ENCODE measurements at regions not wholly inside any gene's neighbourhood (a gene's known extent, or its start where the extent isn't known, plus 50 kb on each side); places are given as distances from the start of the nearest gene placed in this dataset.

DNA sequence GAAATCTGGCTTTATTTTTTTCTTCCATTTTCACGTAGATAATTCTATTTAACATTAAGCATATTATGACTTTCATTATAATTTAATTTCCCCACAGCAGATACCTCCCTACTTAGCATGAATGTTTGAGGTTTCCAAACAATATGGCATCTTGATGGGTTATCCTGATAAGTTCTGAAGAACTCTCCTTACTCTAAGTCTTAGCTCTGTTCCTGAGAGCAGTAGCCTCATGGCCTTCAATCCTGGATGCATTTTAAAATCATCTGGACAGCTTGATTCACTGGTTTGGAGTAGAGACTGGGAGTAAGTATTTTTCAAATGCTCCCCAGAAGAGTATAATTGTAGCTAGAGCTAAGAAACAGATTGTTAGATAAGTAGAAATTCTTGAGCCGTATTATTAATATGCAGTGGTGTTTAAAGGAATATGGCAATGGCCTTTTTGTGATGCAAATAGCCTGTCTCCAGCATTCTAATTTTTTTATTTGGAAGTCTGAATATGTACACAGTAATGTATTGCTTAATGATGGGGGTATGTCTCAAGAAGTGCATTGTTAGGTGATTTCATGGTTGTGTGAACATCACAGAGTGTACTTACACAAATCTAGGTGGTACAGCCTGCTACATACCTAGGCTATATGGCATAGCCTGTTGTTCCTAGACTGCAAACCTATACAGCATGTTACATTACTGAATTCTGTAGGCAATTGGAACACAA lies 110.5 kb upstream of the EEF1E1 start:
- no peak for DNase-seq

DNA sequence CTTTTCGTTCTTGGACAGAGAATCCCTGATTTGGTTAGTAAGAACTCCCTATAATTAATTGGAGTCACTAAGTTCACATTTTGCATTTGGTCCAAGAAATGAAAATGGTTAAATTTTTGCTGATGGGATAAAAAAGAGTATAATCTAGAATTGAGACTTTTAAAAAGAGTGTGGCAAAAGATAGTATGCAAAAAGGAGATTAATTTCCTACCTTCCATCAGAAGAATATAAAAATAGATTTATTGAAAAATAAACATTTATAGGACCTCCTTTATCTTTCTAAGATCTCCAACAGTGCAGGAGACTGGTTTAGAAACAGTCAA lies 105.5 kb upstream of the EEF1E1 start:
- no peak for DNase-seq

DNA sequence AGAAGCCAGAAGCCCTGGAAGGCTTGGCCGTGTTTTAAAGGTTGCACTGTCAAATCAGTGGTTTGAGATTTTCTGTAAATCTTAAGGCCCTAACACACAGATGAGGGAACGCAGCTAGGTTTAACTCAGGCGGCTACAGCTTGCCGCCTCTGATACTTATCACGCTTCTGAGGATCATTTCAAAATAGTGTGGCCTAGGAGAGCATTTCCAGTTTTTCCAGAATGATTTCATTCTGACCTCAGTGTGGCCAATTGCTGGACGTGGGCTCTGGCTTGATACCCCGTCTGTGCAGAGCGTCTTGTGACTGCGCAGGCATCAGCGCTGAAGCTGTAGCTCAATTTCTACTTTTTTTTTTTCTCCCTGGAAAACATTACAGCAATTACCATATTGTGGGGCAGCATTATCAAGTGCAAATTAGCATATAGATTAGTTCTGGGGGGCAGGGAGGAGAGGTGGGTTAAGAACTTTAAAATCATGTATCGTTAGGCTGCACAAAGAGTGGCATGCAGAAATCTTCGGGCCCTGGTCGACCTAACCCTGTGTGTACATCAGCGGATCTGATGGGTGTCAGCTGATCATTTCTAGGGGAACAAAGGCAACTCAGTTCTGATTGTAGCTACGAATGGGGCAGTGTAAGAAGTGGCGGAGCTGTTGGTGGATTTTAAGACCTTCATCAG lies 105.0 kb upstream of the EEF1E1 start:
- DNase-seq: no peak

DNA sequence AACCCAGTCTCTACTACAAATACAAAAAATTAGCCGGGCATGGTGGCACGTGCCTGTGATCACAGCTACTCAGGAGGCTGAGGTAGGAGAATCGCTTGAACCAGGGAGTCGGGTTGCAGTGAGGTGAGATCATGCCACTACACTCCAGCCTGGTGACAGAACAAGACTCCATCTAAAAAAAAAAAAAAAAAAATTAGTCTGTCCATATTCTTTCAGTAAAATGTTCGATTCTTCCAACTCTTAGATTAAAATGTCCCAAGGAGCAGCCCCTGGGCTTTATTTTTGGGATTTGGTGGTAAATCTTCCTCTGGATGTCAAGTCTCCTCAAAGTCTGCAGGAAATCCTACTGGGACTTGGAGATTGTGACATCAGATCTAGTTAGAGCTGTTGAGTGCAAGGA lies 101.0 kb upstream of the EEF1E1 start:
- no peak for DNase-seq

- no peak for DNase-seq
Measured at GRCh38 chr6:8201679-8202078, 99.3 kb upstream of the EEF1E1 start.

DNA sequence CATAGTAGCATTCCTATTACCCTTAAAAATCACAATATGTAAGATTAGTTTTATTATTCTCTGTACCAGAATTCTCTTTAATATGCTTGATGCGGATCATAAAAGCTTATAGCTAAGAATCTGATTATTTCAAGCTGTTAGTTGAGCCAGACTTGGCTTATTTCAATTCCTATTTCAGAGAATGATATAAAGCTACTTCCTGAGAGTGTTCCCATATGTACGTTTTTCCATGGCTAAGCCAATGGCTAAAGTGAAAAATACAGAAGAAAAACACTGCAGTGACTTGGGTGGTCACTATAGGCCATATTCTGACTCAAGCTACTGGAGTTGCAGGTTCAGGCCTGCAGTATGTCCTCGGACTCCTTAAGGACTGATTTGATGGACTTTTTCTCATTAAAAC lies 97.9 kb upstream of the EEF1E1 start:
- no peak for DNase-seq

- DNase-seq: no peak
Measured at GRCh38 chr6:8195714-8196102, 93.4 kb upstream of the EEF1E1 start.

GRCh38 chr6:8195040-8195713 lies 92.8 kb upstream of the EEF1E1 start:
- no peak for DNase-seq

DNA sequence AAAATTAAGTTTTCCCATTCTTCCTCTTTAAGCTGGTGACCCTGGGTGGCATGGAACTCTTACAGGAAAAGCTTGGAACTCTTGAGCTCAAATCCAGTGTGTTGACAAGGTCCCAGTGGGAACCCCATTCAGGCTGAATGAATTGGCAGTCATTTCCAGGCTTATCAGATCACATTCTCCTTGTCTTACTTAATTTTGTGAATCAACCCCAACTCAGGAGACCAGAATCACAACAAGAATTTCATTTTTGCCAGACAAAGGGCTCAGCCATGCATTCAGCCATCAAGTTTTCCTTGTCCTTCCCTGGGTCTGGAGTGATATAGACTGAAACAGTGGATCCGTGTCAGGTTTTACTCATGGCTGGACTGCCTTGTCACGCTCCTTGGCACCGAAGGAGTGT lies 92.1 kb upstream of the EEF1E1 start:
- no peak for DNase-seq

DNA sequence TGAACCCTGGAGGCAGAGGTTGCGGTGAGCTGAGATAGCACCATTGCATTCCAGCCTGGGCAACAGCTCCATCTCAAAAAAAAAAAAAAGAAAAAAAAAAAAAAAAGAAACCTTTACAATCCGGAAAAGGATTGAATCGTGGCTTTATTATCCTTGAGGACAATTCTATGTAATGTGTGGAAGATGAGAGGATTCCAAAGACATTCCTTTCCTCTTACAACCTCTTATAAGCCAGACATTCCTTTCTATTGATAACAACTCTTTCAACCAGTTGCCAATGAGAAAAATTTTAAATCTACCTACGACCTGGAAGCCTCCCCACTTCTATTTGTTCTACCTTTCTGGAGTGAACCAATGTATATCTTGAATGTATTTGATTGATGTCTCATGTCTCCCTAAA lies 91.2 kb upstream of the EEF1E1 start:
- DNase-seq: no peak

DNA sequence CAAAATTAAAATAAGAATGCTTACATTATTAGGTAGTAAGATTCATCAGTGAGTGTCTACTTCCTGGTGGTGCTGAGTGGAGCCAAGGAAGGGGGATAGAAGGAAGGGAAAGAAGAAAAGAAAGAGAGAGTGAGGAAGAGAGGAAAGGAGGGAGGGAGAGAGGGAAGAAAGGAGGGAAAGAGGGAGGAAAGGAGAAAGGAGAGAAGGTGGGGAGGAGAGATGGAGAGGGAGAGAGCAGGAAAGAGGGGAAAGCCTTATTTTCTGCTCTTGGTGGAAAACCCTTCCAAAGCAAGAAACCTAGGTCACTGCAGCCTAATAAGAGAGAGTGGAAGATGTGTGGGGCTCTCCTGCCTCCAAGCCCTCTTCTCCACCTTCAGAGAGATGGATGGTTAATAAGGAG lies 90.2 kb upstream of the EEF1E1 start:
- DNase-seq: no peak

GRCh38 chr6:8192067-8192466 lies 89.7 kb upstream of the EEF1E1 start:
- no peak for DNase-seq

DNA sequence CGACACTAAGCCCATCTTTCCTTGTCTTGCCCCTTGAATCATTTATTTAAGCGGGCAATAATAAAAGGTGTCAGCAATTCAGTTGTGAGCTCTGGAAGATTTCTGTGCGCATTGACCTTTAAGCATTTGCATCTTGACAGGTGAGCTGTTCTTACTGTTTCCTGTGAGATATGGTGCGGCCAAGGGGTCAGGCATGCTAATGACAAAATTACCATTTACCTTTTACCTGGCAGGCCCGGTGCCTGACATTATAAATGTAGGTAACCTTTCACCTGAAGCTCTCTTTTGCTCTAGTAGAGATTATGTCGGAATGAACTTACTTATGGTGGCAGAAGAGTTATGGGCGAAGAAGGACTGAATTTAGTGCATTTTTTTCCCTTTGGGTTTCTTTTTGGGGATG lies 89.3 kb upstream of the EEF1E1 start:
- DNase-seq: no peak

- DNase-seq: no peak
Measured at GRCh38 chr6:8187209-8187608, 84.9 kb upstream of the EEF1E1 start.

DNA sequence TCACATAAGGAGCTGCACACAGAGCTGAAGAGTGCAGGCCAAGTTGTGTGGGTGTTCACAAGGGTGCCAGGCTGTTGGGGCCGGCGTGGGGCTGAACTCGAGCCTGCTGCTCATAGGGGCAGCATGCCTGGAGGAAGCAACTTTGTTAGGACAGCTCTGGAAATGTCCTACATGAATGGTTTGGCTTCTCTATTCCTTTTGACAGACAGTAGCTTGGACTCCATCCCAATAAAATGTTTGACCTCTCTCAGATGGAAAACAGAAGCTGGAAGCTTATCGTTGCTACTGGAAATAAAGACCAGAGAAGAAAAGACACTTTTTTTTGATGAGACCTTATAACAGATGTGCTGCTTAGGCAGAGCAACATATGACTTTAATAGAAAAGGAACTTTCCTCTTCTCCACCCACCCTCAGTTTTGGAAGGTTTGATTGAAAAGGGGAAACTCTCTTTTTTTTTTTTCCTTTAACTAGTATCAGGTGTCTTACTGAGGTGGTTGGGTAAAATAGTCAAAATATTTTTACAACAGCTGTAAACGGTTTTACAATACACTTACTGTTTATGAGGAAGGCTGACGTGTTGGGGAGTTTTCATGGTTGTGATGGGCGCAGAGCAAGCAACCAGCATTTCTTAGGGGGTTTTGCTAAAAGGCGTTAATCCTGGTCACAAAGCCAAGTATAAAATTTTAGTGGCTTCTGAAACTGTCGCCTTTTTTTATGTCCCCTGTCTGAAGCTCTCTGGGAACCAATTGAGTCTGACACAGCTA lies 80.7 kb upstream of the EEF1E1 start:
- no peak for DNase-seq

GRCh38 chr6:8181951-8182845 lies 79.8 kb upstream of the EEF1E1 start:
- DNase-seq: no peak

DNA sequence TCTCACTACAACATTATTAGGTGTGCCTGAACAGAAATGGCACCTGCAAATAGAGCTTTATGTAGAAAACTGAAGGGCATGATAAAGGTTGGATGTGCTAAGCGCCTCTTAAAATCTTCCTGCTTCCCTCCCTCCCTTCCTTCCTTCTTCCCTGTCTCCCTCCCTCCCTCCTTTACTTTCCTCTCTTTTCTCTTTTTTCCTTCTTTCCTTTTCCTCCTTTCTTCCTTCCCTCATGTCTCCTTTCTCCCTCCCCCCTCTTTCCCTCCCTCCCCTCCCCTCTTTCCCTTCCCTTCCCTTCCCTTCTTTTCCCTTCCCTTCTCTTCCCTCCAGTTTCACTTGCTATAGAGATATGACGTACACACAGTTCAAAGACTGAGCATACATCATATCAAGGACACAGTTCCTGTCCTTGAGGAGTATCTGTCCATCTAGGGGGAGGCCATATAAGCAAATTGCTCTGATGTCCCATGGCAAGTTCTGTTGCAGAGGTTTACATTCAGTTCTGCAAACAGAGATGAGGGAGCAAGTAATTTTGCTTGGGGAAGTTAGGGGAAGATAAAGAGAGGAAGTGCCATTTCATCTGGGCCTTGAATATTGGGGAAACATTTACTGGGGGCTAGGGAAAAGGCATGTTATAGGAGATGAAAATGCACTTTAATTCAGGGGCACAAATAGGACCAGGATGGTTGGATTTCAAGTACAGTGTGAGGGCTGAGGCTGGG lies 79.0 kb upstream of the EEF1E1 start:
- DNase-seq: no peak

DNA sequence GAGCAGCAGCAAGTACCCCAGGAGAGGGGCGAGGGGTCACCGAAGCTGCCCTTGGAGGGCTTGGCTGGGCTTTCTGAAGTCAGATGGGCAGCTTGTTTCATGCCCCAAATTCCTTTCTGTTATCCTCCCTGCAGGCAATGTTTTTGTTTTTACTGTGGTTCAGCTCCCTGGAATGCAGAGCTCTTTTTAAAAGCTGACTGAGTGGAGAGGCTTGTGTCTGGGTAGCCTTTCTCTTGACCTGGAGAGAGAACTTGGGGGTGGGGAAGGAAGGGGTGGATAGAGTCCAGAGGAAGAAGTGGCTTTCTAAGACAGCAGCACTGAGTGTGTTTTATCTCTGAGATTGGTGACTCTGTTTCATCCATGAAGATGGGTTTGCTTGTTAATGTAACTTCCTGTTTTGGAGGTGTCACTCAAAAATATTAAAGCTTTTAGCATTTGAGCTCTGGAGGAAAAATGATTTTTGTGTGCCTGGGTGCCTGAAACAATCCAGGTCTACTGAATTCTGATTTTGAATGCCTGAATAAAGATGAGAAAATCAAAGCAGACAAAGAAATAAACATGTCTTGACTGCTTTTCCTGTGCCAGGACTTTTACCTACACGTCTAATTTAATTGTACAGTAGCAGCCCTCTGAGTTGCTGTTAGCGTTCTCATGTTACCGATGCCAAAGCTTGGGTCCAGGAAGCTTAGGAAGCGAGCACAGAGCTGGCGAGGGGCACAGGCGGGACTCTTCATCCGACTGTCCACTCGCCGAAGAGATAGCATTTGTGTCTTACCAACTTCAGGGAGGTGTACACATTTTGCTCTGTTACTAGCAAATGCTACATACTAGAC lies 78.2 kb upstream of the EEF1E1 start:
- DNase-seq: no peak

DNA sequence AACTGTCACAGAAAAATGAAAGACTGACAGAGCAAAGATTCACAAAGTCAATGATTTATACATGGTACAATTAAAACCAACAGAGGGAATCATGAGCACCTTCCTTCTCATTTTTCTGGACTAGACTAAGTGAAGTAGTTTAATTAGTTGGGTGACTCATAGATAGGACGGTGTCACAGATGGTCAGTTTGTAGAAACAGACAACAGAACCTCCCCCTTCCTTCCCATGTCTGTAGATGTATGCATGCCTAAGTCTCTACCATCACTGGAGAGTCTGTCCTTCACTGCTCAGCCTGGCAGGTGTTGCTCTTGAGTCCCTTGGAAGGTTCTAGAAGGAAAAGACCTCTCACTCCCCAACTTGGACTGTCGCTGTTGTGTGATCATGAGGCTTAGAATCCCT lies 75.4 kb upstream of the EEF1E1 start:
- DNase-seq: no peak

DNA sequence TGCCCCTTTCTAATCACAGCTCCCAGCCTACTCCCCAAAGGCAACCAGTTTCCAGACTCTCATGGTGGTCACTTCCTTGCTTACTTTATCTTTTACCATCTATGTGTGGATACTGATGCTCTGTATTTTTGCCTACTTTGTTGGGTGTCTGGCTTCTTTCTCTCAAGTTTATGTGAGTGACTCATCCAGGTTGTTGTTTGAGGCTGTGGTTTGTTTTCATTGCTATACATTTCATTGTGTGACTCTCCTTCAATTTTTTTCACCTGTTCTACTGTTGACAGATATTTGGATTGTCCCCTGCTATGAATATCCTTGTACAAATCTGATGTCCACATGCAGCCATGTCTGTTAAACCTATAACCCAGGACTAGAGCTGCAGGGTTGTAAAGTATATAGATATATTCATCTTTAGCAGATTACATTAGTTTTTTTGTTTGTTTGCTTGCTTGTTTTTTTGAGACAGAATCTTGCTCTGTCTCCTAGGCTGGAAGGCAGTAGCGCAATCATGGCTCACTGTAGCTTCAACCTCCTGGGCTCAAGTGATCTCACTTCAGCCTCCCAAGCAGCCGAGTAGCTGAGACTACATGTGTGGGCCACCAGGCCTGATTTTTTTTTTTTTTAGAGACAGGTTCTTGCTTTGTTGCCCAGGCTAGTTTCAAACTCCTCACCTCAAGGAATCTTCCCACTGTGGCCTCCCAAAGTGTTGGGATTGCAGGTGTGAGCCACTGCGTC lies 72.9 kb upstream of the EEF1E1 start:
- no peak for DNase-seq
